ENCODE measurements at regions not wholly inside any gene's neighbourhood (a gene's known extent, or its start where the extent isn't known, plus 50 kb on each side); places are given as distances from the start of the nearest gene placed in this dataset.

DNA sequence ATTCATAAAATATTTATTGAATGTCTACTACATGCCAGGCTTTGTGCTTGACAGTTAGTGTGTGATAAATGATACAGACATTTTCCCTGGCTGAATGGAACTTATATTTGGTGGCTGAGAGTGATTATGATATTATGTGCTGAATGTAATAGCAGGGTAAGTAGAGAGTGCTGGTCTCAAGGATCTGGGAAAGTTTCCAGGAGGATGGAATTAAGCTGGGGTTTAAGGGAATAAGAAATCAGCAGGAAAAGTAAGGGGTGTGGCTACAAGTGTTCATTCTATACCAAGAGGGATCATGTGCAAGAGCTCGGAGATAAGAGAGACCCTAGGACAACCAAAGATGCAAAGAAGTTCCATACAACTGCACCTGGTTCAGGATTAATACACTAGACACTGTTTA is 500.1 kb upstream of the CFAP20DC start:
- Histone ChIP-seq H3K9me3 (ENCODE audit: control insufficient read depth in 3 of 3, low read length in 3 of 3) (no peaks in the 10 kb centered on the region), H3K9ac (ENCODE audit: low read depth in 1 of 3, low read length in 3 of 3) (no peak overlapping the region), H3K4me1 (ENCODE audit: control insufficient read depth in 3 of 3, insufficient read depth in 3 of 3, low read length in 3 of 3) (no peaks in the 10 kb centered on the region), H3K36me3 (ENCODE audit: control insufficient read depth in 3 of 3, insufficient read depth in 3 of 3, low read length in 3 of 3) (no peaks in the 10 kb centered on the region), H3K27me3 (ENCODE audit: control insufficient read depth in 3 of 3, insufficient read depth in 3 of 3, low read length in 3 of 3) (no peaks in the 10 kb centered on the region), H3K4me3 (ENCODE audit: low read length in 3 of 3) (no peak overlapping the region), H3K27ac (ENCODE audit: low read depth, low read length) (no peak overlapping the region)

DNA sequence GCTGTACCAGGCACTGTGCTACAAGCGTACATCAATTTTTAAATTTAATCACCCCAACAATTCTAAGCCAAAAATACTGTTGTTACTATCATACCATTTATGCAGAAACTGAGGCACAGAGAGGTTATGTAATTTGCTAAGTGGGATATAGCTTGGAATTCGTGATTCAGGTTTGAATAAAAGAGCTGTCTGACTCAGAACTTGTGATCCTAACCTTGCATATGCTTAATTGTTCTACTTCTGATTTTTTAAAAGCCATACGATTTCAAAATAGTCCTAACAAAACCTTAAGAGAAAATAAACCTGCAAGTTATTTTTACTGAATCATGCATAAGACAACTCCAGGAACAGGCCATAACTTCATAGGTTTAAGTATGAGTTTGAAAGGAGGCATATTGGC is 498.0 kb upstream of the CFAP20DC start:
- Histone ChIP-seq H3K9ac (ENCODE audit: low read depth in 1 of 3, low read length in 3 of 3) (no peak overlapping the region), H3K27me3 (ENCODE audit: control insufficient read depth in 3 of 3, insufficient read depth in 3 of 3, low read length in 3 of 3) (no peaks in the 10 kb centered on the region), H3K4me1 (ENCODE audit: control insufficient read depth in 3 of 3, insufficient read depth in 3 of 3, low read length in 3 of 3) (no peaks in the 10 kb centered on the region), H3K4me3 (ENCODE audit: low read length in 3 of 3) (no peak overlapping the region), H3K36me3 (ENCODE audit: control insufficient read depth in 3 of 3, insufficient read depth in 3 of 3, low read length in 3 of 3) (no peaks in the 10 kb centered on the region), H3K27ac (ENCODE audit: low read depth, low read length) (no peak overlapping the region), H3K9me3 (ENCODE audit: control insufficient read depth in 3 of 3, low read length in 3 of 3) (no peaks in the 10 kb centered on the region)

DNA sequence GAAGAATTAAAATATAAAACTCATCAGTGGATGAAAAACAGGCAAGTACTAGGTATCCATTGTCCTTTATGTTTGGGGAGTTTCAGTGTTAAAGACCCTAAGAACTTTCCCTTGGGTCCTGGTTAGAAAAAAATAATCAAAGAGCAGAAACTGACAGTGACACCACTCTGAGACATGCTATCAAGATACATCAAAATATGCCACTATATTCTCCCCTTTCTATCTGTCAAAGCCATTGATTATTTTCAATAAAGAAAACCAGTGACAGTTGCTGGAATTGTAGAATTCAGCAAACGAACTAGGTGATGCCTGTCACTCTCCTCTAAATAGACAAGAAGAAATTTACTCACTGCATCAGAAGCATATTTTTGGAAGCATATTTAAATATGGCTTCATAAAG is 496.7 kb upstream of the CFAP20DC start:
- Histone ChIP-seq H3K36me3 (ENCODE audit: control insufficient read depth in 3 of 3, insufficient read depth in 3 of 3, low read length in 3 of 3) (no peaks in the 10 kb centered on the region), H3K9me3 (ENCODE audit: control insufficient read depth in 3 of 3, low read length in 3 of 3) (no peaks in the 10 kb centered on the region), H3K4me1 (ENCODE audit: control insufficient read depth in 3 of 3, insufficient read depth in 3 of 3, low read length in 3 of 3) (no peaks in the 10 kb centered on the region), H3K9ac (ENCODE audit: low read depth in 1 of 3, low read length in 3 of 3) (no peak overlapping the region), H3K4me3 (ENCODE audit: low read length in 3 of 3) (no peak overlapping the region), H3K27ac (ENCODE audit: low read depth, low read length) (no peak overlapping the region), H3K27me3 (ENCODE audit: control insufficient read depth in 3 of 3, insufficient read depth in 3 of 3, low read length in 3 of 3) (no peaks in the 10 kb centered on the region)

DNA sequence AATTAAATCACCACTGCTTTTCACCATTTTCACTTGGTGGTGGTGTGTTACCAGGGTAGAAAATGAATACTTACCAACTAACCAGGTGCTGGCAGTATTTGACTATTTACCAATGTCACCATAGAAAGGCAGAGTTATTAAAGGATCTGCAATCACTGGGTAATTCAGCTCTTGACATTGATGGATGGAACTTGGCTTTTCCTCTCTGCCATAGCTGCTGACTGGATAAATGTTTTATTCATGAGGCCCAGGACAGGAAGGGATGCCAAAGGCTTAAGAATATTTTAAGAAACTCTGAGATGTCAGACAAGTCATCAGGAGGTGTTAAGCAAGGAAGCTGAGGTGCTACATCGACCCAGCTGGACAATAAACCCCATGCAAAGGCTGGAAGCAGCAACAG is 495.5 kb upstream of the CFAP20DC start:
- no peaks in the 10 kb centered on the region for H3K9me3 ChIP-seq (ENCODE audit: control insufficient read depth in 3 of 3, low read length in 3 of 3)
- H3K4me1 ChIP-seq (ENCODE audit: control insufficient read depth in 3 of 3, insufficient read depth in 3 of 3, low read length in 3 of 3), result no peaks in the 10 kb centered on the region
- H3K9ac ChIP-seq (ENCODE audit: low read depth in 1 of 3, low read length in 3 of 3), result no peak overlapping the region
- H3K36me3 ChIP-seq (ENCODE audit: control insufficient read depth in 3 of 3, insufficient read depth in 3 of 3, low read length in 3 of 3), result no peaks in the 10 kb centered on the region
- no peaks in the 10 kb centered on the region for H3K27me3 ChIP-seq (ENCODE audit: control insufficient read depth in 3 of 3, insufficient read depth in 3 of 3, low read length in 3 of 3)
- H3K27ac ChIP-seq (ENCODE audit: low read depth, low read length), result no peak overlapping the region
- H3K4me3 ChIP-seq (ENCODE audit: low read length in 3 of 3), result no peak overlapping the region

DNA sequence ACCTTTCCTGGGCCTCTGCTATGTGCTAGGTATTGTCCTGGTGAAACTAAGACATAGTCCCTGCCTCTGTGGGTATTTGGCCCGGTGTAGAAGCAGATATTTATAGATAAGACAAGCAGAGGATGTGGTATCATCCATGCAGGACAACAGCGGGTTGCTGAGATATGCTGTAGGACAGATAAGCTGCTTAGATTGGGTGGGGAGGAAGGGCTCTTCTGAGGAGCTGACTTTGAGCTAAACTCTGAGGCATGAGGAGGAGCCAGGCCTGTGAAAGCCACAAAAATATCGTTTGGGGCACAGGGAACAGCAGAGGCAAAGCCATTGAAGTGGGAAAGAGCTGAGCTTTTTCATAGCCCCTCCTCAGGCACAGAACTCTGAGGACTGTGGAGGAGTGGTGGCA is 492.5 kb upstream of the CFAP20DC start:
- H3K9ac ChIP-seq (ENCODE audit: low read depth in 1 of 3, low read length in 3 of 3), result no peak overlapping the region
- H3K9me3 ChIP-seq (ENCODE audit: control insufficient read depth in 3 of 3, low read length in 3 of 3), result no peaks in the 10 kb centered on the region
- H3K36me3 ChIP-seq (ENCODE audit: control insufficient read depth in 3 of 3, insufficient read depth in 3 of 3, low read length in 3 of 3), result no peaks in the 10 kb centered on the region
- H3K27me3 ChIP-seq (ENCODE audit: control insufficient read depth in 3 of 3, insufficient read depth in 3 of 3, low read length in 3 of 3), result no peaks in the 10 kb centered on the region
- H3K4me1 ChIP-seq (ENCODE audit: control insufficient read depth in 3 of 3, insufficient read depth in 3 of 3, low read length in 3 of 3), result no peaks in the 10 kb centered on the region
- H3K4me3 ChIP-seq (ENCODE audit: low read length in 3 of 3), result no peak overlapping the region
- H3K27ac ChIP-seq (ENCODE audit: low read depth, low read length), result no peak overlapping the region

DNA sequence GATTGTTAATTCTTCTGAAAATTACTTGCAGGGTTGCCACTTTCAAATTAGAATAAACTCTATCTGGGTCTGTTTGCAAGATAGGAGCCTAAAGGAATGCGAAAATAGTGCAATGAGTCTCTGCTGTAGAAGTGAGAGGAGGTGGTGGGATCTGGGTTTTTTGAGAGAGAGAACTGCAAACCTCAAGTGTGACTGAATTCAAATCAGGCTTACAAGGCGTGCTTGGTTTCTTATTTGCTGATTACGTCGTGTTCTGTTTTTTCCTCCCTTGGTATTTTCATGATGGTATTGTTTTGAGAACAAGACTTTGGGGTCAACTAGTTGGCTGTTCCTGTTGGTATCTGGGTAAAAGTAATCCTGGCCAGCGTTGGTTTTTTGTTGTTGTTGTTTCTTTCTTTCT is 490.9 kb upstream of the CFAP20DC start:
- Histone ChIP-seq H3K9ac (ENCODE audit: low read depth in 1 of 3, low read length in 3 of 3) (no peak overlapping the region), H3K4me3 (ENCODE audit: low read length in 3 of 3) (no peak overlapping the region), H3K36me3 (ENCODE audit: control insufficient read depth in 3 of 3, insufficient read depth in 3 of 3, low read length in 3 of 3) (no peaks in the 10 kb centered on the region), H3K27ac (ENCODE audit: low read depth, low read length) (no peak overlapping the region), H3K27me3 (ENCODE audit: control insufficient read depth in 3 of 3, insufficient read depth in 3 of 3, low read length in 3 of 3) (no peaks in the 10 kb centered on the region), H3K4me1 (ENCODE audit: control insufficient read depth in 3 of 3, insufficient read depth in 3 of 3, low read length in 3 of 3) (no peaks in the 10 kb centered on the region), H3K9me3 (ENCODE audit: control insufficient read depth in 3 of 3, low read length in 3 of 3) (no peaks in the 10 kb centered on the region)

DNA sequence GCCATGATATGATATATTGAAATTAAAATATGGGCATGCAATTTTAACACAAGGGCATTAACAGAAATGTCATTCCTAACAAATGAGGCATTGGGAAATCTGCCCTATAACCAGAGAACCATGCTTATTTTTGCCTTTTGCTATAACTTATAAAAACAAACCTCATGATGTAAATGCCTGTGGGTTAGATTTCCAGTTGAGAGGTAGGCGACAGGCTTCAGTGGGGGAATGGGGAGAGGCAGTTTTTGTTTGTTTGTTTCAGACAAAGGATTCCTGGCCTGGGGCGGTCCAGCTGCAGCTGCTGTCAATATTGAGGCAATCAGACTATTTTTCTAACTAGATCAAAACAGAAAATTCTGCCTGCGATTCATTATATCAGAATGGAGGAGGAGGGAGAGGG is 490.4 kb upstream of the CFAP20DC start:
- H3K27me3 ChIP-seq (ENCODE audit: control insufficient read depth in 3 of 3, insufficient read depth in 3 of 3, low read length in 3 of 3), result no peaks in the 10 kb centered on the region
- H3K27ac ChIP-seq (ENCODE audit: low read depth, low read length), result no peak overlapping the region
- H3K9ac ChIP-seq (ENCODE audit: low read depth in 1 of 3, low read length in 3 of 3), result no peak overlapping the region
- H3K36me3 ChIP-seq (ENCODE audit: control insufficient read depth in 3 of 3, insufficient read depth in 3 of 3, low read length in 3 of 3), result no peaks in the 10 kb centered on the region
- H3K4me1 ChIP-seq (ENCODE audit: control insufficient read depth in 3 of 3, insufficient read depth in 3 of 3, low read length in 3 of 3), result no peaks in the 10 kb centered on the region
- no peaks in the 10 kb centered on the region for H3K9me3 ChIP-seq (ENCODE audit: control insufficient read depth in 3 of 3, low read length in 3 of 3)
- no peak overlapping the region for H3K4me3 ChIP-seq (ENCODE audit: low read length in 3 of 3)

DNA sequence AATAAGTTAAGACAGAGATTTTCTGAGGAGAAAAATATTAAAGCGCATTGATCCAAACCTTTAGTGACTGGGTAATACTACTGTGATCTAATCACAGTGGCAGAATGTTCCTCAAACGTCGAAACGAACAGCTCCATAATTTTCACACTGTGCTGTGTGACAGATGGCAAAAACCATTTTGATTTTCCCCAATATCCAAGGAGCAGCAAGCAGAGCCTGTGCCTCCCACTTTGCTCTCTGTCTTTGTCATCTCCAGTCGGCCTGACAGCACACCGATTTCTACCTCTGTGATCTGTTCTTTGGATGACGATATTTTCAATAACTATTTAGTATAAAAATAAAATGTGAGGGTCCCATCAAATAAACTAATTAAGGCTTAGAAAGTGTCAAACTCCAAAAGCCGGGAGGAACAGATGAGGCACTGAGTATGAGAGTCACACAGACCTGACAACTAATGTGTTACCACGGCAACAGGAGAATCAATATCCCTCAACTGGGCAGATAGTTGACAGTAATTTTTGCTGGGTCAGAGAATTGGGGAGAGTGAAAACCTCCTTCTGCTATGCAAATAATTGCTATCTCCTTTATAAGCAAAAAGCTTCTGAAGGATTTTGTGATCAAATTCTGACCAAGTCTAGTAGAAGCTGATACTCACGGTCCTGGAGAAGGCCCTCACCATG is 489.1 kb upstream of the CFAP20DC start:
- Histone ChIP-seq H3K9me3 (ENCODE audit: control insufficient read depth in 3 of 3, low read length in 3 of 3) (no peaks in the 10 kb centered on the region), H3K4me3 (ENCODE audit: low read length in 3 of 3) (no peak overlapping the region), H3K9ac (ENCODE audit: low read depth in 1 of 3, low read length in 3 of 3) (no peak overlapping the region), H3K36me3 (ENCODE audit: control insufficient read depth in 3 of 3, insufficient read depth in 3 of 3, low read length in 3 of 3) (no peaks in the 10 kb centered on the region), H3K27me3 (ENCODE audit: control insufficient read depth in 3 of 3, insufficient read depth in 3 of 3, low read length in 3 of 3) (no peaks in the 10 kb centered on the region), H3K27ac (ENCODE audit: low read depth, low read length) (no peak overlapping the region), H3K4me1 (ENCODE audit: control insufficient read depth in 3 of 3, insufficient read depth in 3 of 3, low read length in 3 of 3) (no peaks in the 10 kb centered on the region)

DNA sequence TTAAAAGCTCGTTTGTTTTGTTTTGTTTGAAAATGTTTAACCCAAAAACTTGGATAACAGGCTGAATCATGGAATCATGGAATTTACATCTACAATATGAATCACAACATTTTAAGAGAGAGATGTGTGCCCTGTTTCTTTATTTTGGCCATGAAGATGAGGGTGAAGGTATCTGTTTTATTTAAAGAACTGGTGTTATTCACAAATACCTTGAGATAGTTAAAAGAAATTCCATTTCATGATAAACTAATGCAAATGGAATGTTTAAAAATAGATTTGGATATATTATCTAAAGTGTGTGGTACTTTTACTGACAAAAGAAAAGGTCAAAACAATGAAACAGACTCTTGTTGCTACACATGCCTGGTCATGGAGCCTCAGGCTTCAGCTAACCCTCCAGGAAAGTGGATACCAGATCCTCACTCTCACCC is 486.0 kb upstream of the CFAP20DC start:
- no peak overlapping the region for H3K27ac ChIP-seq (ENCODE audit: low read depth, low read length)
- no peak overlapping the region for H3K9ac ChIP-seq (ENCODE audit: low read depth in 1 of 3, low read length in 3 of 3)
- no peaks in the 10 kb centered on the region for H3K4me1 ChIP-seq (ENCODE audit: control insufficient read depth in 3 of 3, insufficient read depth in 3 of 3, low read length in 3 of 3)
- H3K36me3 ChIP-seq (ENCODE audit: control insufficient read depth in 3 of 3, insufficient read depth in 3 of 3, low read length in 3 of 3), result no peaks in the 10 kb centered on the region
- no peak overlapping the region for H3K4me3 ChIP-seq (ENCODE audit: low read length in 3 of 3)
- no peaks in the 10 kb centered on the region for H3K9me3 ChIP-seq (ENCODE audit: control insufficient read depth in 3 of 3, low read length in 3 of 3)
- no peaks in the 10 kb centered on the region for H3K27me3 ChIP-seq (ENCODE audit: control insufficient read depth in 3 of 3, insufficient read depth in 3 of 3, low read length in 3 of 3)

DNA sequence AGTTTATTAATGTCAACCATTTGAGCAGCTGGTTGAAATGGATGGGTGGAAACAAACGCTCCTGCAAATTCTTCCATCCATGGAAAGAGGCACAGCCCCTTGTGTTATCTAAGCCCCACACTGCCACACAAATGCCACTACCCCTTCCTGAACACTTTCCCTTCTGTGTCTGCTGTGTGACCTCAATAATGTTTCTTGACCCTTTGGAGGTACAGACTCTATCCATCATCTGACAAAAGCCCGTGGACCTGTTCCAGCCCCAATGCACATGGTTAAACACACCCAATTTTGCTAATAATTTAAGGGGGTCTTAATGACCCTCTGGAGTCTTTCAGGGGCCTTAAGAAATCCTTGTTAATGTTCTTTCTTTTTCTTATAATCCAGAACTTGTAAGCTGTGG is 482.2 kb upstream of the CFAP20DC start:
- H3K36me3 ChIP-seq (ENCODE audit: control insufficient read depth in 3 of 3, insufficient read depth in 3 of 3, low read length in 3 of 3), result no peaks in the 10 kb centered on the region
- no peaks in the 10 kb centered on the region for H3K4me1 ChIP-seq (ENCODE audit: control insufficient read depth in 3 of 3, insufficient read depth in 3 of 3, low read length in 3 of 3)
- H3K9me3 ChIP-seq (ENCODE audit: control insufficient read depth in 3 of 3, low read length in 3 of 3), result no peaks in the 10 kb centered on the region
- no peaks in the 10 kb centered on the region for H3K27me3 ChIP-seq (ENCODE audit: control insufficient read depth in 3 of 3, insufficient read depth in 3 of 3, low read length in 3 of 3)
- no peak overlapping the region for H3K9ac ChIP-seq (ENCODE audit: low read depth in 1 of 3, low read length in 3 of 3)
- no peak overlapping the region for H3K27ac ChIP-seq (ENCODE audit: low read depth, low read length)
- no peak overlapping the region for H3K4me3 ChIP-seq (ENCODE audit: low read length in 3 of 3)

Data from skeletal muscle tissue (tissue), 3 donors.